ENCODE measurements at regions not wholly inside any gene's neighbourhood (a gene's known extent, or its start where the extent isn't known, plus 50 kb on each side); places are given as distances from the start of the nearest gene placed in this dataset.
A peak's percentile ranks its signal among the peaks of the same experiment; 100 is the strongest.

DNA sequence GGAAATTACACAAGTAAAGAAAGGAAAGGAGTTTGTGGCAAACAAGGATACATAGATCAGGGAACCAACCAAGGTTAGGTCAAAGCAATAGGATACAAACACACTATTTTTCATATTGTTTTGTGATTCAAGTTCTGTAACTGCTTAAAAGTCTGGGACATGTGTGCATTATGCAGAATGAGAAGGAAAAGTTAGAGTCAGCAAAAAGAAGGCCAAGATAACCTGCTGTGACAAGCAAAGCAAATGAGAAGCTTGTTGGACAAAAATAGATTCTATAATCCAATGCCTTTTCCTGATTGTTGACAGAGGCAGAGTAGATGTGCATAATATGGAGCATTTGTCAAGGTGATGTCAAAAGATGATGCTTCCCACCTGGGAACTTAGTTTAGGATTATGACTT, 556.0 kb upstream of the CXADR start:
- H3K4me3 ChIP-seq (replicated peaks in 1 of 2; ENCODE audit: low read depth in 2 of 2, low read length in 2 of 2), result no peak overlapping the region
- no peak for DNase-seq (ENCODE audit: low read depth in 2 of 2)
- TF ChIP-seq, protein P1, sequence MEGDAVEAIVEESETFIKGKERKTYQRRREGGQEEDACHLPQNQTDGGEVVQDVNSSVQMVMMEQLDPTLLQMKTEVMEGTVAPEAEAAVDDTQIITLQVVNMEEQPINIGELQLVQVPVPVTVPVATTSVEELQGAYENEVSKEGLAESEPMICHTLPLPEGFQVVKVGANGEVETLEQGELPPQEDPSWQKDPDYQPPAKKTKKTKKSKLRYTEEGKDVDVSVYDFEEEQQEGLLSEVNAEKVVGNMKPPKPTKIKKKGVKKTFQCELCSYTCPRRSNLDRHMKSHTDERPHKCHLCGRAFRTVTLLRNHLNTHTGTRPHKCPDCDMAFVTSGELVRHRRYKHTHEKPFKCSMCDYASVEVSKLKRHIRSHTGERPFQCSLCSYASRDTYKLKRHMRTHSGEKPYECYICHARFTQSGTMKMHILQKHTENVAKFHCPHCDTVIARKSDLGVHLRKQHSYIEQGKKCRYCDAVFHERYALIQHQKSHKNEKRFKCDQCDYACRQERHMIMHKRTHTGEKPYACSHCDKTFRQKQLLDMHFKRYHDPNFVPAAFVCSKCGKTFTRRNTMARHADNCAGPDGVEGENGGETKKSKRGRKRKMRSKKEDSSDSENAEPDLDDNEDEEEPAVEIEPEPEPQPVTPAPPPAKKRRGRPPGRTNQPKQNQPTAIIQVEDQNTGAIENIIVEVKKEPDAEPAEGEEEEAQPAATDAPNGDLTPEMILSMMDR (IDR thresholded peaks at IDR 0.05; ENCODE audit: low read depth, low read length), result no peak

- TF ChIP-seq, protein P1 (IDR thresholded peaks at IDR 0.05; ENCODE audit: low read depth, low read length), result no peak
- DNase-seq (ENCODE audit: low read depth in 2 of 2), result no peak
- H3K4me3 ChIP-seq (replicated peaks in 1 of 2; ENCODE audit: low read depth in 2 of 2, low read length in 2 of 2), result no peak overlapping the region
These were observed 547.4 kb upstream of the CXADR start for GRCh38 chr21:16965424-16965823.

DNA sequence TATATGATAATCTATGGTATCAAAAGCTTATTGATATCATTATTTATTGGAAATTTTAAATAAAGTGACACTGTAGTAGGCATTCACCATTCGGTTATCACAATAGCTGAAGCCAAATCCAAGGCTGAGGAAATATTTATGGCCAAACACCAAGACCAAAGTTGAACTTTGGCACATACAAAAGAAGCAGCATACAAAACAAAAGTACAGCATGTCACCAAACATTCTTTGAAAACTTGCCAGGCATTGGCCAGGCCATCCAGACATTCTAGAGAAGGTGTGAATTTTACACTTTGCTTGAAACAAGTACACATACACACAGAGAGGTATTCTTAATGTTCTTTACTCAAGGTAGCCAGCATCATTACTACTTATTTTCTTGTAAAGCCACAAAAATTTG, 544.4 kb upstream of the CXADR start:
- H3K4me3 ChIP-seq (replicated peaks in 1 of 2; ENCODE audit: low read depth in 2 of 2, low read length in 2 of 2), result no peak overlapping the region
- TF ChIP-seq, protein P1 (IDR thresholded peaks at IDR 0.05; ENCODE audit: low read depth, low read length), result no peak
- no peak for DNase-seq (ENCODE audit: low read depth in 2 of 2)

DNA sequence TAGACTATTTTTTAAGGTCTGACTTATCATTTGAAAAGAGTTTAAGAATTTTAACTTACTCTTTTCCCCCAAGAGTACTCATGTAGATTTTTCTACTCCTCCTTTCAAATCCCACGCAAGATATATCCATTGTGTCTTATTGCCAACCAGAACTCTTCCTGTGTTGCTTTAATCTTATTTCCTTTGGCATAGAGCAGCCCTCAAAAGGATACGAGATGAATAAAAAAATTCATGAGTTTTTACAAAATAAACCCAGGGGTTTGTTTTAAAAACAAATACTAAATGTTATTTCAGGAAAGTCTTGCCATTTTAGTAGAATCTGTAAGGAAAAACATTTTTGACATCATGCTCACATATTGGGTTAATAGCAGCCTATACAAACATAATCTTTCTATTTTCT, 543.2 kb upstream of the CXADR start:
- TF ChIP-seq, protein P1 (IDR thresholded peaks at IDR 0.05; ENCODE audit: low read depth, low read length), result no peak
- no peak for DNase-seq (ENCODE audit: low read depth in 2 of 2)
- no peak overlapping the region for H3K4me3 ChIP-seq (replicated peaks in 1 of 2; ENCODE audit: low read depth in 2 of 2, low read length in 2 of 2)

DNA sequence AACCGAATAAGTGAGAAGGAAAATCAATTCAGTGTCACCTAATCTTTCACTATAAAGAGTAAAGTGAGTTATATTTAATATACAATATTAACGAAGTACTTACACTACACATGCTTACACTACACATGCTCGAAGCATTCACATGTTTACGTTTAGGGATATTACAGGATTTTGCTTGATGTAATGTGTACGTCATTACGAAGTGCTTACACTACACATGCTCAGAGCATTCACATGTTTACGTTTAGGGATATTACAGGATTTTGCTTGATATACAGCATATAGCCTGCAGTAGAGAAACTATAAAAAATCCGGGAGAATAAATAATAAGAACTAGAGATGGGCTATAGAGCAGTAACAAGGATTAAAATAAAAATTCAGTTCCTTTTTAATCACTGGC, 538.8 kb upstream of the CXADR start:
- TF ChIP-seq, protein P1 (IDR thresholded peaks at IDR 0.05; ENCODE audit: low read depth, low read length), result no peak

DNA sequence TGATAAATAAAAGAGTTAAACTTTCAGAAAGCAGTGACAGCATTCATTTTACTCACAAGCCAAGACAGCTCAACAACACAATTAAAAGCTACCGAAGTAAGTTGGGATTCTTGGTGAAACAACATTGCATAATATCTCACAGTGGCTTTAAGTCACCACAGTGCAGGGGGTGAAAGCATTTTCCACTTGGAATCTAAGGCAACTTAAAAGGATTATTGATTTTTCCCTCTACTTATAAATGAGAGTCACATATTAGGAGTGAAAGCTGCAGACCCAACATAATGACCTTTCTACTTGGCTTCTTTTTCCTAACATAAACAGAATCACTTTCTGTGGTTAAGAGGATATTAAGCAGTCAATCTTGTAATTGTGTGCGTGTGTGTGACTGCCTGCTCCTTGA, 536.6 kb upstream of the CXADR start:
- no peak overlapping the region for H3K4me3 ChIP-seq (replicated peaks in 1 of 2; ENCODE audit: low read depth in 2 of 2, low read length in 2 of 2)
- DNase-seq (ENCODE audit: low read depth in 2 of 2), result peak in 1 of 2 donors; percentile 1
- TF ChIP-seq, protein P1 (IDR thresholded peaks at IDR 0.05; ENCODE audit: low read depth, low read length), result no peak

More for the DNA sequence above, 538.8 kb upstream of the CXADR start:
- H3K4me3 ChIP-seq (replicated peaks in 1 of 2; ENCODE audit: low read depth in 2 of 2, low read length in 2 of 2), result no peak overlapping the region
- no peak for DNase-seq (ENCODE audit: low read depth in 2 of 2)

GRCh38 chr21:16978309-16978895, 534.4 kb upstream of the CXADR start:
- TF ChIP-seq, protein P1 (IDR thresholded peaks at IDR 0.05; ENCODE audit: low read depth, low read length), result no peak
- no peak for DNase-seq (ENCODE audit: low read depth in 2 of 2)
- no peak overlapping the region for H3K4me3 ChIP-seq (replicated peaks in 1 of 2; ENCODE audit: low read depth in 2 of 2, low read length in 2 of 2)
